ENCODE measurements at regions not wholly inside any gene's neighbourhood (a gene's known extent, or its start where the extent isn't known, plus 50 kb on each side); places are given as distances from the start of the nearest gene placed in this dataset.

- DNase-seq (ENCODE audit: low spot score in 2 of 2) = no peak
Measured at GRCh38 chr9:78866207-78867132, 569.5 kb downstream of the PSAT1 start.

GRCh38 chr9:78871086-78871451, 574.1 kb downstream of the PSAT1 start:
- no peaks in the 10 kb centered on the region for H3K36me3 ChIP-seq
- H3K27ac ChIP-seq = no peak overlapping the region
- no peak for TF ChIP-seq CTCF (IDR thresholded peaks at IDR 0.05)
- no peak for TF ChIP-seq POLR2A (IDR thresholded peaks at IDR 0.05)
- H3K27me3 ChIP-seq = no peaks in the 10 kb centered on the region
- H3K4me3 ChIP-seq = no peak overlapping the region
- DNase-seq (ENCODE audit: low spot score in 2 of 2) = no peak
- intact Hi-C loops (cut with DNase I; ENCODE audit: low total_unique reads) = loop anchor here (5.0 kb wide), 1 partner anchor 656 kb away; no protein-coding TSS in a partner anchor
- H3K9me3 ChIP-seq = peaks cover 0 to 3% of the 10 kb centered on the region in 2 donors
- H3K4me1 ChIP-seq = no peaks in the 10 kb centered on the region

More at GRCh38 chr9:78866207-78867132, 569.5 kb downstream of the PSAT1 start:
- no peak overlapping the region for H3K4me3 ChIP-seq
- TF ChIP-seq POLR2AphosphoS5 (IDR thresholded peaks at IDR 0.05) = no peak
- TF ChIP-seq CTCF (IDR thresholded peaks at IDR 0.05) = no peak
- TF ChIP-seq POLR2A (IDR thresholded peaks at IDR 0.05) = no peak
- intact Hi-C loops (cut with DNase I; ENCODE audit: low total_unique reads) = no loop called here
- no peaks in the 10 kb centered on the region for H3K27me3 ChIP-seq
- H3K36me3 ChIP-seq = no peaks in the 10 kb centered on the region
- H3K4me1 ChIP-seq = no peaks in the 10 kb centered on the region
- no peak overlapping the region for H3K27ac ChIP-seq
- no peaks in the 10 kb centered on the region for H3K9me3 ChIP-seq

- Histone ChIP-seq H3K36me3 (no peaks in the 10 kb centered on the region), H3K9me3 (peaks cover 0 to 3% of the 10 kb centered on the region in 2 donors), H3K27me3 (no peaks in the 10 kb centered on the region), H3K4me3 (no peak overlapping the region), H3K27ac (no peak overlapping the region), H3K4me1 (no peaks in the 10 kb centered on the region)
- TF ChIP-seq CTCF (IDR thresholded peaks at IDR 0.05) = no peak
- no peak for TF ChIP-seq POLR2A (IDR thresholded peaks at IDR 0.05)
- TF ChIP-seq POLR2AphosphoS5 (IDR thresholded peaks at IDR 0.05) = no peak
- intact Hi-C loops (cut with DNase I; ENCODE audit: low total_unique reads) = loop anchor here (5.0 kb wide), 1 partner anchor 656 kb away; no protein-coding TSS in a partner anchor
- no peak for DNase-seq (ENCODE audit: low spot score in 2 of 2)
Measured at GRCh38 chr9:78871452-78872331, 574.8 kb downstream of the PSAT1 start.

- Histone ChIP-seq H3K36me3 (no peaks in the 10 kb centered on the region), H3K27ac (no peak overlapping the region), H3K9me3 (peaks cover 0 to 3% of the 10 kb centered on the region in 2 donors), H3K27me3 (no peaks in the 10 kb centered on the region), H3K4me1 (no peaks in the 10 kb centered on the region), H3K4me3 (no peak overlapping the region)
- TF ChIP-seq CTCF (IDR thresholded peaks at IDR 0.05) = no peak
- TF ChIP-seq POLR2A (IDR thresholded peaks at IDR 0.05) = no peak
- no peak for TF ChIP-seq POLR2AphosphoS5 (IDR thresholded peaks at IDR 0.05)
- DNase-seq (ENCODE audit: low spot score in 2 of 2) = no peak
- intact Hi-C loops (cut with DNase I; ENCODE audit: low total_unique reads) = loop anchor here (5.0 kb wide), 1 partner anchor 653 kb away; no protein-coding TSS in a partner anchor
Measured at GRCh38 chr9:78874061-78874460, 577.1 kb downstream of the PSAT1 start.

Measured in breast epithelium (tissue), 4 donors.